ENCODE measurements at regions not wholly inside any gene's neighbourhood (a gene's known extent, or its start where the extent isn't known, plus 50 kb on each side); places are given as distances from the start of the nearest gene placed in this dataset.
"Not testable (repeated sequence)": the region's sequence is repeated elsewhere in the genome, so short reads cannot be mapped to it uniquely, and the experiment has no call there.

- not testable (repeated sequence) for DNase-seq
These were observed 280.9 kb downstream of the GOLGA6L6 start for GRCh38 chr15:20260650-20261049.

GRCh38 chr15:20259559-20260190, 281.9 kb downstream of the GOLGA6L6 start:
- not testable (repeated sequence) for DNase-seq

- not testable (repeated sequence) for DNase-seq
These were observed 285.2 kb downstream of the GOLGA6L6 start for GRCh38 chr15:20256394-20256793.

GRCh38 chr15:20255641-20256040, 286.0 kb downstream of the GOLGA6L6 start:
- not testable (repeated sequence) for DNase-seq

- not testable (repeated sequence) for DNase-seq
These were observed 288.5 kb downstream of the GOLGA6L6 start for GRCh38 chr15:20253047-20253615.

GRCh38 chr15:20252040-20252439, 289.6 kb downstream of the GOLGA6L6 start:
- DNase-seq = not testable (repeated sequence)

- not testable (repeated sequence) for DNase-seq
These were observed 290.2 kb downstream of the GOLGA6L6 start for GRCh38 chr15:20251214-20252005.

- not testable (repeated sequence) for DNase-seq
These were observed 291.4 kb downstream of the GOLGA6L6 start for GRCh38 chr15:20250206-20250605.

GRCh38 chr15:20249677-20249970, 292.0 kb downstream of the GOLGA6L6 start:
- DNase-seq = not testable (repeated sequence)

- DNase-seq = not testable (repeated sequence)
These were observed 293.2 kb downstream of the GOLGA6L6 start for GRCh38 chr15:20248434-20248833.

GRCh38 chr15:20247137-20247536, 294.5 kb downstream of the GOLGA6L6 start:
- not testable (repeated sequence) for DNase-seq

- not testable (repeated sequence) for DNase-seq
These were observed 295.0 kb downstream of the GOLGA6L6 start for GRCh38 chr15:20246624-20247023.

- not testable (repeated sequence) for DNase-seq
These were observed 295.7 kb downstream of the GOLGA6L6 start for GRCh38 chr15:20245856-20246255.

GRCh38 chr15:20244792-20245191, 296.8 kb downstream of the GOLGA6L6 start:
- DNase-seq = not testable (repeated sequence)

GRCh38 chr15:20243486-20244240, 297.9 kb downstream of the GOLGA6L6 start:
- DNase-seq = not testable (repeated sequence)

GRCh38 chr15:20240366-20240917, 301.2 kb downstream of the GOLGA6L6 start:
- DNase-seq = not testable (repeated sequence)

- not testable (repeated sequence) for DNase-seq
These were observed 302.4 kb downstream of the GOLGA6L6 start for GRCh38 chr15:20239186-20239585.

GRCh38 chr15:20237256-20238020, 304.2 kb downstream of the GOLGA6L6 start:
- DNase-seq = not testable (repeated sequence)

- DNase-seq = not testable (repeated sequence)
These were observed 305.9 kb downstream of the GOLGA6L6 start for GRCh38 chr15:20235728-20236127.

- DNase-seq = not testable (repeated sequence)
These were observed 307.5 kb downstream of the GOLGA6L6 start for GRCh38 chr15:20234006-20234540.

- not testable (repeated sequence) for DNase-seq
These were observed 309.1 kb downstream of the GOLGA6L6 start for GRCh38 chr15:20232457-20232856.

GRCh38 chr15:20230656-20231055, 310.9 kb downstream of the GOLGA6L6 start:
- DNase-seq = not testable (repeated sequence)

All from left hindlimb (tissue), 1 donor.